ENCODE measurements at regions not wholly inside any gene's neighbourhood (a gene's known extent, or its start where the extent isn't known, plus 50 kb on each side); places are given as distances from the start of the nearest gene placed in this dataset.

GRCh38 chr4:96039803-96040436 lies 200.0 kb downstream of the PDHA2 start:
- no peak for DNase-seq (ENCODE audit: low read depth)
- H3K4me3 ChIP-seq (ENCODE audit: low read depth, low read length) = no peak overlapping the region
- no peak for TF ChIP-seq CTCF (IDR thresholded peaks at IDR 0.05; ENCODE audit: insufficient read depth, low read depth, low read length, missing control alignments)

GRCh38 chr4:96044971-96045370 lies 205.1 kb downstream of the PDHA2 start:
- no peak for TF ChIP-seq CTCF (IDR thresholded peaks at IDR 0.05; ENCODE audit: insufficient read depth, low read depth, low read length, missing control alignments)
- H3K4me3 ChIP-seq (ENCODE audit: low read depth, low read length) = no peak overlapping the region
- DNase-seq (ENCODE audit: low read depth) = no peak

- no peak overlapping the region for H3K4me3 ChIP-seq (ENCODE audit: low read depth, low read length)
- no peak for DNase-seq (ENCODE audit: low read depth)
- TF ChIP-seq CTCF (IDR thresholded peaks at IDR 0.05; ENCODE audit: insufficient read depth, low read depth, low read length, missing control alignments) = no peak
These were observed 212.9 kb downstream of the PDHA2 start for GRCh38 chr4:96052827-96053226.

- DNase-seq (ENCODE audit: low read depth) = no peak
- no peak overlapping the region for H3K4me3 ChIP-seq (ENCODE audit: low read depth, low read length)
- TF ChIP-seq CTCF (IDR thresholded peaks at IDR 0.05; ENCODE audit: insufficient read depth, low read depth, low read length, missing control alignments) = no peak
These were observed 216.5 kb downstream of the PDHA2 start for GRCh38 chr4:96056346-96056934.

- DNase-seq (ENCODE audit: low read depth) = no peak
- no peak overlapping the region for H3K4me3 ChIP-seq (ENCODE audit: low read depth, low read length)
- no peak for TF ChIP-seq CTCF (IDR thresholded peaks at IDR 0.05; ENCODE audit: insufficient read depth, low read depth, low read length, missing control alignments)
These were observed 223.7 kb downstream of the PDHA2 start for GRCh38 chr4:96063639-96064038.

- no peak for TF ChIP-seq CTCF (IDR thresholded peaks at IDR 0.05; ENCODE audit: insufficient read depth, low read depth, low read length, missing control alignments)
- no peak overlapping the region for H3K4me3 ChIP-seq (ENCODE audit: low read depth, low read length)
- no peak for DNase-seq (ENCODE audit: low read depth)
These were observed 233.6 kb downstream of the PDHA2 start for GRCh38 chr4:96073461-96073860.
